Calu3 (cell line): ENCODE measurements at regions not wholly inside any gene's neighbourhood (a gene's known extent, or its start where the extent isn't known, plus 50 kb on each side); places are given as distances from the start of the nearest gene placed in this dataset.

Experiments used
- BruUV-seq: library from RNA; stranded (reverse); fragments of 400-500 nt; replicated peaks from 2 replicates; lab custom pipeline; 2021; lab: Mats Ljungman, UMichigan
- CTCF ChIA-PET: fragments of 300-600 bp; sonication (Branson Sonifier 250); formaldehyde crosslinking; loops from one replicate; lab custom pipeline; 2022; ENCODE audit warnings: antibody characterized with exemption; lab: Charles Lee
- DNase-seq: peaks from one replicate; pipeline ENCODE4 v3.0.0; 2022
- H3K27ac Mint-ChIP-seq: one replicate; pipeline ENCODE4 v1.8.0; 2022; ENCODE audit warnings: mixed read lengths; ENCODE audit not compliant: unreplicated experiment
- H3K27me3 Mint-ChIP-seq: one replicate; pipeline ENCODE4 v1.8.0; 2022; ENCODE audit warnings: mixed read lengths; ENCODE audit not compliant: unreplicated experiment
- H3K36me3 Mint-ChIP-seq: one replicate; pipeline ENCODE4 v1.8.0; 2022; ENCODE audit warnings: mild to moderate bottlenecking, moderate library complexity, mixed read lengths; ENCODE audit not compliant: insufficient read depth, unreplicated experiment
- H3K4me1 Mint-ChIP-seq: one replicate; pipeline ENCODE4 v1.8.0; 2022; ENCODE audit warnings: mild to moderate bottlenecking, low read depth, mixed read lengths; ENCODE audit not compliant: unreplicated experiment
- H3K4me3 Mint-ChIP-seq: one replicate; pipeline ENCODE4 v1.8.0; 2022; ENCODE audit warnings: mild to moderate bottlenecking, low read depth, moderate library complexity, mixed read lengths; ENCODE audit not compliant: unreplicated experiment
- H3K9me3 Mint-ChIP-seq: one replicate; pipeline ENCODE4 v1.8.0; 2022; ENCODE audit warnings: low read depth, mixed read lengths; ENCODE audit not compliant: unreplicated experiment
- CTCF ChIP-seq: fragments of 200-600 bp; IDR thresholded peaks from one replicate; pipeline ENCODE4 v1.8.0; 2022; ENCODE audit warnings: antibody characterized with exemption; ENCODE audit not compliant: unreplicated experiment
- intact Hi-C: fragments of 100-400 bp; cut with micrococcal nuclease; formaldehyde crosslinking; loops from one replicate; pipeline ENCODE4 v1.10.0; 2022; ENCODE audit not compliant: unreplicated experiment

- Mint-ChIP-seq H3K36me3 (peaks cover 11% of the 10 kb centered on the region), H3K9me3 (peaks cover 3% of the 10 kb centered on the region), H3K4me3 (no peak overlapping the region), H3K27ac (no peak overlapping the region), H3K4me1 (peaks cover 33% of the 10 kb centered on the region), H3K27me3 (no peaks in the 10 kb centered on the region)
- CTCF ChIA-PET, result no interaction called here
- intact Hi-C loops, result no loop called here
- no peak for TF ChIP-seq CTCF
- no TSS peak for BruUV-seq
- DNase-seq, result no peak
Observed at GRCh38 chr10:6782378-6782777, 202.3 kb upstream of the PRKCQ start.

- H3K27ac Mint-ChIP-seq, result no peak overlapping the region
- no peaks in the 10 kb centered on the region for H3K27me3 Mint-ChIP-seq
- no peak overlapping the region for H3K4me3 Mint-ChIP-seq
- intact Hi-C loops, result no loop called here
- H3K36me3 Mint-ChIP-seq, result peaks cover 11% of the 10 kb centered on the region
- peaks cover 3% of the 10 kb centered on the region for H3K9me3 Mint-ChIP-seq
- CTCF ChIA-PET, result no interaction called here
- no peak for DNase-seq
- TF ChIP-seq CTCF, result no peak
- no TSS peak for BruUV-seq
- H3K4me1 Mint-ChIP-seq, result peaks cover 34% of the 10 kb centered on the region
Observed at GRCh38 chr10:6781133-6781770, 201.2 kb upstream of the PRKCQ start.

- no peak overlapping the region for H3K4me3 Mint-ChIP-seq
Observed at GRCh38 chr10:6780008-6780677, 200.1 kb upstream of the PRKCQ start.

GRCh38 chr10:6778992-6779701 lies 199.1 kb upstream of the PRKCQ start:
- no peak overlapping the region for H3K4me3 Mint-ChIP-seq
- TSS peak; percentile 38 for BruUV-seq
- H3K27me3 Mint-ChIP-seq, result no peaks in the 10 kb centered on the region
- peaks cover 34% of the 10 kb centered on the region for H3K4me1 Mint-ChIP-seq
- peak; percentile 89 for DNase-seq
- peaks cover 3% of the 10 kb centered on the region for H3K9me3 Mint-ChIP-seq
- CTCF ChIA-PET, result no interaction called here
- H3K36me3 Mint-ChIP-seq, result peaks cover 18% of the 10 kb centered on the region
- intact Hi-C loops, result no loop called here
- peak overlapping the region; percentile 98 for H3K27ac Mint-ChIP-seq
- TF ChIP-seq CTCF, result no peak

More at GRCh38 chr10:6780008-6780677, 200.1 kb upstream of the PRKCQ start:
- Mint-ChIP-seq H3K27me3 (no peaks in the 10 kb centered on the region), H3K27ac (peak overlapping the region; percentile 24), H3K36me3 (peaks cover 15% of the 10 kb centered on the region), H3K4me1 (peaks cover 34% of the 10 kb centered on the region), H3K9me3 (peaks cover 3% of the 10 kb centered on the region)
- CTCF ChIA-PET, result no interaction called here
- DNase-seq, result no peak
- no peak for TF ChIP-seq CTCF
- no TSS peak for BruUV-seq
- intact Hi-C loops, result no loop called here
